Activated naive CD4-positive, alpha-beta T cell treated with anti-CD3 and anti-CD28 coated beads, Interleukin-2, amount 50 U/mL, for 72 hours (primary cell): ENCODE measurements at regions not wholly inside any gene's neighbourhood (a gene's known extent, or its start where the extent isn't known, plus 50 kb on each side); places are given as distances from the start of the nearest gene placed in this dataset.
A peak's percentile ranks its signal among the peaks of the same experiment; 100 is the strongest.

Source experiments
- ATAC-seq, 2 donors: fragments of 150-1000 bp; cut with Tn5 transposase; 2 replicates each; pipeline ENCODE4 v1.10.0; 2021; ENCODE audit warnings: mild to moderate bottlenecking in 2 of 2, moderate library complexity in 2 of 2
- DNase-seq, 2 donors: peaks; one replicate each; pipeline ENCODE4 v3.0.0; 2021 to 2022; ENCODE audit warnings: low spot score in 2 of 2
- H3K27ac Mint-ChIP-seq, 2 donors: one replicate each; pipeline ENCODE4 v1.8.0; 2022; ENCODE audit warnings: mild to moderate bottlenecking in 2 of 2, mixed read lengths in 2 of 2
- H3K36me3 Mint-ChIP-seq, 2 donors: one replicate each; pipeline ENCODE4 v1.8.0; 2022; ENCODE audit warnings: mixed read lengths in 2 of 2
- H3K9me3 Mint-ChIP-seq, 2 donors: one replicate each; pipeline ENCODE4 v1.8.0; 2022; ENCODE audit warnings: mixed read lengths in 2 of 2

GRCh38 chr6:98747960-98748359, 86.4 kb upstream of the POU3F2 start:
- Mint-ChIP-seq H3K27ac (no peak overlapping the region), H3K9me3 (peaks cover 6 to 7% of the 10 kb centered on the region in 2 donors), H3K36me3 (no peaks in the 10 kb centered on the region)
- ATAC-seq = no peak
- no peak for DNase-seq

GRCh38 chr6:98759459-98759858, 74.9 kb upstream of the POU3F2 start:
- H3K36me3 Mint-ChIP-seq = peaks cover 0 to 5% of the 10 kb centered on the region in 2 donors
- DNase-seq = no peak
- ATAC-seq = no peak

GRCh38 chr6:98764373-98764911, 69.9 kb upstream of the POU3F2 start:
- Mint-ChIP-seq H3K9me3 (no peaks in the 10 kb centered on the region), H3K27ac (no peak overlapping the region), H3K36me3 (peaks cover 0 to 5% of the 10 kb centered on the region in 2 donors)
- DNase-seq (no peak), ATAC-seq (no peak)

More at GRCh38 chr6:98759459-98759858, 74.9 kb upstream of the POU3F2 start:
- Mint-ChIP-seq H3K9me3 (peaks cover 5 to 8% of the 10 kb centered on the region in 2 donors), H3K27ac (no peak overlapping the region)

- peaks cover 0 to under 1% of the 10 kb centered on the region in 2 donors for H3K9me3 Mint-ChIP-seq
Observed at GRCh38 chr6:98769546-98769945, 64.8 kb upstream of the POU3F2 start.

GRCh38 chr6:98775205-98775604, 59.2 kb upstream of the POU3F2 start:
- Mint-ChIP-seq H3K9me3 (peaks cover 0 to 4% of the 10 kb centered on the region in 2 donors), H3K27ac (no peak overlapping the region), H3K36me3 (no peaks in the 10 kb centered on the region)
- ATAC-seq (no peak), DNase-seq (no peak)

More at GRCh38 chr6:98769546-98769945, 64.8 kb upstream of the POU3F2 start:
- DNase-seq (peak in 1 of 2 donors; percentile 10), ATAC-seq (peak in 1 of 2 donors; percentile 41)
- Mint-ChIP-seq H3K36me3 (no peaks in the 10 kb centered on the region), H3K27ac (no peak overlapping the region)

- no peaks in the 10 kb centered on the region for H3K36me3 Mint-ChIP-seq
- DNase-seq = no peak
- H3K9me3 Mint-ChIP-seq = peaks cover 0 to 4% of the 10 kb centered on the region in 2 donors
- peak in 1 of 2 donors; percentile 98 for ATAC-seq
- H3K27ac Mint-ChIP-seq = no peak overlapping the region
Observed at GRCh38 chr6:98777762-98778161, 56.6 kb upstream of the POU3F2 start.

- no peak overlapping the region for H3K27ac Mint-ChIP-seq
- ATAC-seq (no peak), DNase-seq (no peak)
- no peaks in the 10 kb centered on the region for H3K36me3 Mint-ChIP-seq
- H3K9me3 Mint-ChIP-seq = peaks cover 0 to 4% of the 10 kb centered on the region in 2 donors
Observed at GRCh38 chr6:98779618-98780017, 54.8 kb upstream of the POU3F2 start.

- Mint-ChIP-seq H3K9me3 (peaks cover 0 to 7% of the 10 kb centered on the region in 2 donors), H3K27ac (no peak overlapping the region), H3K36me3 (no peaks in the 10 kb centered on the region)
- DNase-seq (no peak), ATAC-seq (peak in 1 of 2 donors; percentile 61)
Observed at GRCh38 chr6:98782772-98783171, 51.6 kb upstream of the POU3F2 start.

- H3K36me3 Mint-ChIP-seq = no peaks in the 10 kb centered on the region
- no peak for ATAC-seq
- no peak for DNase-seq
- no peak overlapping the region for H3K27ac Mint-ChIP-seq
- peaks cover 0 to 7% of the 10 kb centered on the region in 2 donors for H3K9me3 Mint-ChIP-seq
Observed at GRCh38 chr6:98783578-98783977, 50.8 kb upstream of the POU3F2 start.
